D721Med (cell line): ENCODE measurements at regions not wholly inside any gene's neighbourhood (a gene's known extent, or its start where the extent isn't known, plus 50 kb on each side); places are given as distances from the start of the nearest gene placed in this dataset.
A peak's percentile ranks its signal among the peaks of the same experiment; 100 is the strongest.
"Not testable (repeated sequence)": the region's sequence is repeated elsewhere in the genome, so short reads cannot be mapped to it uniquely, and the experiment has no call there.

Source experiments
- DNase-seq: peaks from one replicate; pipeline ENCODE4 v3.0.0; 2011; ENCODE audit warnings: low spot score; ENCODE audit not compliant: insufficient read length
- FAIRE-seq: peaks from 2 replicates; lab custom pipeline; 2011; peaks lifted over from hg19 to GRCh38; lab: Jason Lieb, UNC
- CTCF ChIP-seq: IDR thresholded peaks from 2 replicates; pipeline ENCODE4 v1.5.1; 2012; ENCODE audit warnings: mild to moderate bottlenecking, control low read depth; ENCODE audit not compliant: insufficient read depth; ENCODE audit errors: missing control alignments

- no peak for TF ChIP-seq CTCF
- DNase-seq (no peak), FAIRE-seq (no peak)
Observed at GRCh38 chr12:72995616-72996015, 723.4 kb downstream of the TRHDE start.

GRCh38 chr12:73001806-73002205 lies 729.6 kb downstream of the TRHDE start:
- FAIRE-seq, result not testable (repeated sequence)

GRCh38 chr12:73002504-73002903 lies 730.3 kb downstream of the TRHDE start:
- DNase-seq, FAIRE-seq: not testable (repeated sequence)

More at GRCh38 chr12:73001806-73002205, 729.6 kb downstream of the TRHDE start:
- DNase-seq, result not testable (repeated sequence)

GRCh38 chr12:73009138-73009834 lies 737.1 kb downstream of the TRHDE start:
- DNase-seq, FAIRE-seq: not testable (repeated sequence)

GRCh38 chr12:73017981-73018380 lies 745.8 kb downstream of the TRHDE start:
- no peak for DNase-seq
- no peak for TF ChIP-seq CTCF
- FAIRE-seq, result no peak

- TF ChIP-seq CTCF, result no peak
- FAIRE-seq (peak; percentile 72), DNase-seq (no peak)
Observed at GRCh38 chr12:73053893-73054292, 781.7 kb downstream of the TRHDE start.

- DNase-seq, result no peak
- FAIRE-seq, result no peak
- no peak for TF ChIP-seq CTCF
Observed at GRCh38 chr12:73057428-73057827, 785.3 kb downstream of the TRHDE start.

GRCh38 chr12:73065913-73066312 lies 793.7 kb downstream of the TRHDE start:
- DNase-seq, result no peak
- TF ChIP-seq CTCF, result no peak
- FAIRE-seq, result no peak

GRCh38 chr12:73067616-73068015 lies 795.4 kb downstream of the TRHDE start:
- FAIRE-seq (no peak), DNase-seq (no peak)
- TF ChIP-seq CTCF, result no peak
